Activated naive CD4-positive, alpha-beta T cell treated with anti-CD3 and anti-CD28 coated beads, Interleukin-2, amount 50 U/mL, for 24 hours (primary cell): ENCODE measurements at regions not wholly inside any gene's neighbourhood (a gene's known extent, or its start where the extent isn't known, plus 50 kb on each side); places are given as distances from the start of the nearest gene placed in this dataset.

Experiments used
- H3K27ac Mint-ChIP-seq: one replicate; pipeline ENCODE4 v1.8.0; 2021; ENCODE audit warnings: mild to moderate bottlenecking, mixed read lengths
- H3K27me3 Mint-ChIP-seq: one replicate; pipeline ENCODE4 v1.8.0; 2021; ENCODE audit warnings: mixed read lengths
- H3K36me3 Mint-ChIP-seq: one replicate; pipeline ENCODE4 v1.8.0; 2021; ENCODE audit warnings: mixed read lengths
- H3K4me1 Mint-ChIP-seq: one replicate; pipeline ENCODE4 v1.8.0; 2021; ENCODE audit warnings: mixed read lengths
- H3K4me3 Mint-ChIP-seq: one replicate; pipeline ENCODE4 v1.8.0; 2021; ENCODE audit warnings: mild to moderate bottlenecking, mixed read lengths
- H3K9me3 Mint-ChIP-seq: one replicate; pipeline ENCODE4 v1.8.0; 2021; ENCODE audit warnings: mixed read lengths

GRCh38 chr9:96183751-96184150 is 118.2 kb downstream of the HSD17B3 start:
- Mint-ChIP-seq H3K27ac (no peak overlapping the region), H3K36me3 (no peaks in the 10 kb centered on the region), H3K4me3 (no peak overlapping the region), H3K9me3 (peaks cover 5% of the 10 kb centered on the region), H3K4me1 (no peaks in the 10 kb centered on the region), H3K27me3 (peaks cover 18% of the 10 kb centered on the region)

DNA sequence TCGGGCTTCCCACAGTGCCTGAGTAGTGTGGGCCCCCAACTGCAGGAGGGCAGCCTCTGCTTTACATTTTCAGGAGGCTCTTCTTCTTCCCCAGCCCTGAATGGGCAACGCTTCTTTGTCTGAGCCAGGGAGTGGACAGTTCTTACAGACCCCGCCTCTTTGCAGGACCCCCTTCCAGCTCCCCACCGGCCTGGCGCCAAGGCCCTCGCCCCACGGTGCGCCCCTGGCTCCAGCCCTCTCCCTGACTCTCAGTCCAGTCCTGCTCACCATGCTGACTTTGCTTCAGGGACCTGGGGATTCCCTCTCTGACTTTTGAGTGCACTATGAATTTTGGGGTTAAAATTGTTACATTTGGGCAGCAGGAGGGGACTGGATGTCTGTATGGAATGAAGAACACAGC is 123.8 kb downstream of the HSD17B3 start:
- no peak overlapping the region for H3K4me3 Mint-ChIP-seq
- H3K36me3 Mint-ChIP-seq = no peaks in the 10 kb centered on the region
- H3K9me3 Mint-ChIP-seq = no peaks in the 10 kb centered on the region
- no peak overlapping the region for H3K27ac Mint-ChIP-seq
- H3K27me3 Mint-ChIP-seq = peaks cover 7% of the 10 kb centered on the region
- no peaks in the 10 kb centered on the region for H3K4me1 Mint-ChIP-seq

DNA sequence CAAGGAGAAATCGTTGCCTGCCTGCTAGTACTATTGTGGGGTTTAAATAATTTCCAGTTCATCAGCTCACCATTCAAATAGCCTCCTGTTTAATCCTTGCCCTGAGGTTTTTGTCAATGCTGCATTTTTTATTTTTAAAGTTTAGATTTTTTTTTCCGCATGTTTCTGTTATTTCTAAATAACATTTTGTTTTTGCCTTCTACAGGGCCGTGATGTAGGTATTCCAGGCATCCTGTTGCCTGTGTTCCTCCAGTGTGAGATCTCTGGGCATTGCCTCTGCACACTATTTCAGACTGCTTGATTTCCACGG is 124.3 kb downstream of the HSD17B3 start:
- Mint-ChIP-seq H3K27ac (no peak overlapping the region), H3K27me3 (peaks cover 7% of the 10 kb centered on the region), H3K4me3 (no peak overlapping the region), H3K9me3 (no peaks in the 10 kb centered on the region), H3K4me1 (no peaks in the 10 kb centered on the region), H3K36me3 (no peaks in the 10 kb centered on the region)

DNA sequence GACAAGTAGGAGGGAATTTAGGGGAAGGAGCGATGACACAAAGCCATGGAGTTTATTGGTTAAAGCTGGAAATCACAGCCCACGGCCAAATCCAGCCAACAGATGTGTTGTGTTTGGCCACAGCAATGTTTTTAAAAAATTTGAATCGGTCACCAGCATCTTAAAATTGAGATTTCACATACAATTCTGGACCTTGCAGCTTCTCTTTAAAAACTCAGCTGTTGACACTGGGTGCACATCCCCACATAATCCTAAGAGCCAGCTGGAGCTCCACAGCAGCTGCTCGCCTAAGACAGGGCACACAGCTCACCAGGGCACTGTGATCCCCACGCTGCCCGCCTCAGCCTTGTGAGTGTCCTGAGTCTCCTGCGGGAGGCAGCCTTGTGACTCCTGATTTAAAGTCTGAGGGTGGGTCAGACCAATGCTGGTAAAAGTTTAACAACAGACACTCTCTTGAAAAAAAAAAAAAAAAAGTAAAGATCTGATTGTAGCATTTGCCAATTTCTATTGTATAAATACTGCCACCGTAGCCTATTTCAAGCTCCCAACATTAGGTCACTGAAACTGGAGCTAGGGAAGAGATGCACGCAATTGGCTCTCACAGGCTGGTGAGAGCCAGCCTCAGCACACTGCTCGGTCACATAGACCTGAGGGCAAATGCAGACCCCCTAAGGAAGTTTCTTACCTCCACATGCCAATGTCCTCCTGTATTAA is 124.8 kb downstream of the HSD17B3 start:
- Mint-ChIP-seq H3K27ac (no peak overlapping the region), H3K36me3 (no peaks in the 10 kb centered on the region), H3K4me1 (no peaks in the 10 kb centered on the region), H3K4me3 (no peak overlapping the region), H3K27me3 (peaks cover 7% of the 10 kb centered on the region), H3K9me3 (no peaks in the 10 kb centered on the region)

- peaks cover 7% of the 10 kb centered on the region for H3K27me3 Mint-ChIP-seq
- no peaks in the 10 kb centered on the region for H3K36me3 Mint-ChIP-seq
- no peak overlapping the region for H3K4me3 Mint-ChIP-seq
- H3K9me3 Mint-ChIP-seq = no peaks in the 10 kb centered on the region
- no peaks in the 10 kb centered on the region for H3K4me1 Mint-ChIP-seq
- H3K27ac Mint-ChIP-seq = no peak overlapping the region
These were observed 126.2 kb downstream of the HSD17B3 start for GRCh38 chr9:96175796-96176195.

- no peaks in the 10 kb centered on the region for H3K36me3 Mint-ChIP-seq
- no peak overlapping the region for H3K27ac Mint-ChIP-seq
- no peak overlapping the region for H3K4me3 Mint-ChIP-seq
- peaks cover 7% of the 10 kb centered on the region for H3K27me3 Mint-ChIP-seq
- no peaks in the 10 kb centered on the region for H3K9me3 Mint-ChIP-seq
- H3K4me1 Mint-ChIP-seq = no peaks in the 10 kb centered on the region
These were observed 127.0 kb downstream of the HSD17B3 start for GRCh38 chr9:96175001-96175400.

DNA sequence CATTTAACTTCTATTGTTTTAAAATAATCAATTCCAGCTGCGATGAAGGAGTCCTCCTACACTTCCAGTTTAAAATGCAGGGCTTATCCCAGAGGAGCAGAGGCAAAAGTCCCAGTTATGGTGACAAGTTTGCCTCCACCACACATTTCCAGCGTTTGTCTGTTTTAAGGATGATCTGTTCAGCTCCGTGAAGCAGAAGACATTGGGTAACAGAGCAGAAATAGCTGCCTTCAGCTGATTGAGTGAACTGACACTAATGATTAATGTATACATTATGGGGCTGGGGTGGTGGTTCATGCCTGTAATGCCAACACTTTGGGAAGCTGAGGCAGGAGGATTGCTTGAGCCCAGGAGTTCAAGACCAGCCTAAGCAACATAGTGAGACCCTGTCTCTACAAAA is 127.6 kb downstream of the HSD17B3 start:
- Mint-ChIP-seq H3K27me3 (peaks cover 7% of the 10 kb centered on the region), H3K9me3 (no peaks in the 10 kb centered on the region), H3K4me1 (no peaks in the 10 kb centered on the region), H3K36me3 (no peaks in the 10 kb centered on the region), H3K4me3 (no peak overlapping the region), H3K27ac (no peak overlapping the region)

- no peaks in the 10 kb centered on the region for H3K36me3 Mint-ChIP-seq
- H3K4me1 Mint-ChIP-seq = no peaks in the 10 kb centered on the region
- no peak overlapping the region for H3K27ac Mint-ChIP-seq
- no peak overlapping the region for H3K4me3 Mint-ChIP-seq
- no peaks in the 10 kb centered on the region for H3K9me3 Mint-ChIP-seq
- peaks cover 5% of the 10 kb centered on the region for H3K27me3 Mint-ChIP-seq
These were observed 128.3 kb downstream of the HSD17B3 start for GRCh38 chr9:96173640-96174039.

- no peaks in the 10 kb centered on the region for H3K9me3 Mint-ChIP-seq
- no peaks in the 10 kb centered on the region for H3K36me3 Mint-ChIP-seq
- H3K27ac Mint-ChIP-seq = no peak overlapping the region
These were observed 129.2 kb downstream of the HSD17B3 start for GRCh38 chr9:96172797-96173196.

DNA sequence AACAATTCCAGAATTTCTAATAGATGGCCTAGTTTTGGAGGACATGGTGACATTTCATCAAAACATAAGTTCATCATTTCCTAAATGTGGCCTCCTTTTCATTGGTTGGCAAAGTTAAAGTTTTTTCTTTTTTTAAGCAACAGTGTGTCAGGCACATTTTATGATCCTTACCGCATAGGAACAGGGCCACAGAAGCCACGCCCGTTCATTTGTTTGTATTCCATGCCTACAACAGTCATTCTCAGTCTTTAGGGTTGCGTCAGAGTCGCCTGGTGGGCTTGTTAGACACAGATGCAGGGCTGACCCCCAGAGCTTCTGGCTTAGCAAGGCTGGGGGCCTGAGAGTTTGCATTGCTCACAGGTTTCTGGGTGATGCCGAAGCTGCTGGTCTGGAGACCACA is 130.2 kb downstream of the HSD17B3 start:
- Mint-ChIP-seq H3K9me3 (no peaks in the 10 kb centered on the region), H3K36me3 (no peaks in the 10 kb centered on the region), H3K4me3 (no peak overlapping the region), H3K27ac (no peak overlapping the region), H3K4me1 (no peaks in the 10 kb centered on the region), H3K27me3 (peaks cover 10% of the 10 kb centered on the region)

More at GRCh38 chr9:96172797-96173196, 129.2 kb downstream of the HSD17B3 start:
- Mint-ChIP-seq H3K4me1 (no peaks in the 10 kb centered on the region), H3K27me3 (peaks cover 5% of the 10 kb centered on the region), H3K4me3 (no peak overlapping the region)

GRCh38 chr9:96169901-96170300 is 132.1 kb downstream of the HSD17B3 start:
- Mint-ChIP-seq H3K27ac (no peak overlapping the region), H3K27me3 (peaks cover 8% of the 10 kb centered on the region), H3K9me3 (no peaks in the 10 kb centered on the region), H3K36me3 (no peaks in the 10 kb centered on the region), H3K4me1 (no peaks in the 10 kb centered on the region), H3K4me3 (no peak overlapping the region)

DNA sequence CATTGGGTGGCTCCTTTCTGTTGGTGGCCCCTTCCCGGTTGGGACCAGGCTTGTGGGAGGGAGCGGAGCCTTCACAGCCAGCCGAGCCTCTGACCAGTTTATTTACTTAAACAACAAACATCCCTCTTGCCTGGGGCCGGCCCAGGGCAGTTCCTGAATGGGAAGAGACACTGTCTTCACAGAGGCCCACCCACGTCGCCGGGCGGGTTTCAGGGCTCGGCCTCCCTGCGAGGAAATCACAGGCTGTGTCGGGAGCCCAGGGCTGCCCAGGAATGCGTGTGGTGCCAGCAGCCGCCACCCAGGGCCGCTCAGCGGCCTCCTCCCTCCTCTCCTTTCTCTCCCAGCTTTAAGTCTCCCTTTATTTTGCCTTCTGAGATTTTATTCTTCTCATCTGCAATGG is 132.5 kb downstream of the HSD17B3 start:
- no peaks in the 10 kb centered on the region for H3K36me3 Mint-ChIP-seq
- H3K27ac Mint-ChIP-seq = no peak overlapping the region
- H3K4me1 Mint-ChIP-seq = no peaks in the 10 kb centered on the region
- H3K27me3 Mint-ChIP-seq = peaks cover 8% of the 10 kb centered on the region
- H3K9me3 Mint-ChIP-seq = no peaks in the 10 kb centered on the region
- H3K4me3 Mint-ChIP-seq = no peak overlapping the region

DNA sequence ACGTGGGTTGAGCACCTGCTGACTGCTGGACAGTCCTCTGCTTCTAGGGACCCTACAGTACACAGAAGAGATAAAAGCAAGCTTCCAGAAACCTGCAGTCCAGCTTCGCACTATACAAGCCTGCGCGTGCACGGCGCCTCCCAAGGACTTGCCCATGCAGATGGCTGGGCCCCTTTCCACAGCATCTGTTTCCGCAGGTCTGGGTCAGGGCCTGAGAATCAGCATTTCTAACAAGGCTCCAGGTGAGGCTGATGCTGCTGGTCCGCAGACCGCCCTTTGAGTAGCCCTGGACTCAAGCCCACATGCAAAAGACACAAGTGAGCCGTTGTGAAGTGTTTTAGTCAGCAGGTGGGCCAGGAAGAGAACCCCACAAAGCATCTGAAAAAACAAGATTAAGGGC is 133.1 kb downstream of the HSD17B3 start:
- Mint-ChIP-seq H3K36me3 (no peaks in the 10 kb centered on the region), H3K27me3 (peaks cover 5% of the 10 kb centered on the region), H3K4me1 (no peaks in the 10 kb centered on the region), H3K27ac (no peak overlapping the region), H3K9me3 (no peaks in the 10 kb centered on the region), H3K4me3 (no peak overlapping the region)

DNA sequence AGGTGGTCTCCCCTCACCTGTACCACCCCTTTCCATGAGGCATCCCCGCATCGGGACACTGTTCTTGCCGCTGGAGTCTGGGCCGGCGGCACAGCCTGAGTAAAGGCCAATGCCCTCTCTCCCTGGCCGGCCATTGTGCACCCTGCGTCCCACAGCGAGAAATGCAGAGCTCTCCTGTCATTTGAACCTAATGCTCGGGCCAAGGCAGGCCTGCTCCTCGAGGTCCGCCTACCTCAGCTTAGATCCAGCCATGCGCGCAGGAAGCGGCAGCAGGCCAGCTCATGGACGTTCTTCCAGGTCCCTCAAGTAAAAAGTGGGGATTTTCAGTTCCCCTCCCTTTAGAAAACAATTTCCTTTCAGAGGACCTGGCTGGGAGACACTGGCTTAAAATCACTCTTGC is 135.0 kb downstream of the HSD17B3 start:
- Mint-ChIP-seq H3K4me1 (no peaks in the 10 kb centered on the region), H3K36me3 (no peaks in the 10 kb centered on the region), H3K4me3 (no peak overlapping the region), H3K27ac (no peak overlapping the region), H3K27me3 (peaks cover 5% of the 10 kb centered on the region), H3K9me3 (no peaks in the 10 kb centered on the region)

DNA sequence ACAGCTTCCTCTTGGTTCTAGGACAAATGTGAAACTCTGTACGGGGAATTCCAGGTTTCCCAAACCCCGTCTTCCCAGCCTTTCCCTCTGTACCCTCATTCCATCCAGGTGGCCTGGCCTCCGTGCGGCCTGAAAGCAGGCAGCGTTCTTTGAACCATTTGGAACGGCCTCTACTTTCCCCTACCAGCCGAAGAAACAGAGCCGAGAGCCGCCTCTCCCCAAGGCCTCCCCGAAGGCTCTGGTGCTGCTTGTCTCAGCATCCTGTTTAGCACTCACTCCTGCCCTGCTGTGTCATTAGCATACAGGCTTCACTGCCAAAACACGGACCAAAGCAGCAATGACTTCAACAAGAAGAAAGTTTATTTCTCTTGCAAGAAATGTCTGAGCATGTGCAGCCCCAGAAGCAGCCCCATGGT is 137.7 kb downstream of the HSD17B3 start:
- no peak overlapping the region for H3K27ac Mint-ChIP-seq
- no peaks in the 10 kb centered on the region for H3K36me3 Mint-ChIP-seq
- H3K4me1 Mint-ChIP-seq = peaks cover 1% of the 10 kb centered on the region
- no peak overlapping the region for H3K4me3 Mint-ChIP-seq
- H3K27me3 Mint-ChIP-seq = peaks cover 5% of the 10 kb centered on the region
- no peaks in the 10 kb centered on the region for H3K9me3 Mint-ChIP-seq

DNA sequence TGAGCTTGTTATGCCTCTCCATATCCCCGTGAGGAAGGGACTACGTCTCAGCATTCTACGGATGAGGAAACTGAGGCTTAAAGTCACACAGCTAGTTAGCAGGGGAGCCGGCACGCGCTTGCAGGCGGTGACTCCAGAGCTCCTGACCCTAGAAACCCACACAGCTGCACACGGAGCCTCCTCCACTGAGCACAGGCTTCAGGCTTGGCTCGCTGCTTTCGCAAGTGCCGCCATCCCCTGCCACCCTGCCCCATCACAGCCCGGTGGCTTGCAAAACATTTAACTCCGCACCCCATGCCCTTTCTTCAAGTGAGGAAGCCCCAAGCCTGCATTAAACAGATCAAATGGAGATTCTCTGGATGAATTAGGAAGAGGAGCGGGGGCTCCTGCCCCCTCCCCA is 138.3 kb downstream of the HSD17B3 start:
- H3K36me3 Mint-ChIP-seq = no peaks in the 10 kb centered on the region
- no peak overlapping the region for H3K27ac Mint-ChIP-seq
- no peaks in the 10 kb centered on the region for H3K9me3 Mint-ChIP-seq
- H3K27me3 Mint-ChIP-seq = peaks cover 7% of the 10 kb centered on the region
- no peak overlapping the region for H3K4me3 Mint-ChIP-seq
- H3K4me1 Mint-ChIP-seq = peaks cover 6% of the 10 kb centered on the region

- Mint-ChIP-seq H3K36me3 (no peaks in the 10 kb centered on the region), H3K4me1 (peaks cover 9% of the 10 kb centered on the region), H3K27me3 (peaks cover 8% of the 10 kb centered on the region), H3K9me3 (no peaks in the 10 kb centered on the region), H3K27ac (no peak overlapping the region), H3K4me3 (no peak overlapping the region)
These were observed 138.8 kb downstream of the HSD17B3 start for GRCh38 chr9:96163161-96163560.
